ENCODE measurements at regions not wholly inside any gene's neighbourhood (a gene's known extent, or its start where the extent isn't known, plus 50 kb on each side); places are given as distances from the start of the nearest gene placed in this dataset.

DNA sequence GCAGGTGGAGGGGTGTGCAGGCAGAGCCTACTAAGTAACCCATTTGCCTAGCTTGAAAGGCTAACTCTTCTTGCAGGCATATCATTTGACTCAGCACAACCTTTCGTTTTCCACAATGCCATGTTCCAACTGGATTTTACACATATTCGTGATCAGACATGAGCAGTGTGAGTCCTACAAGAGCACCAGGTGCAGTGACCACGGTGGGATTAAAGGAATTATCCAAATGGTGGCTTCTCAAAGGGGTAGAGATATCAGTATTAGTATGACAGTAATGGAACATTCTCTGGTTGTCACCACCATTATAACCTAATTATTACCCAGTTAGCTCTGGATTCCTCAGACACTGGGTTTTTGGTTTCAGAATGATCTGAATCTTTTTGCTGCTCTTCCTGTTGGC lies 323.5 kb downstream of the LMO4 start:
- Histone ChIP-seq H3K27ac (no peak overlapping the region), H3K9me3 (no peaks in the 10 kb centered on the region), H3K4me1 (no peaks in the 10 kb centered on the region), H3K4me3 (no peak overlapping the region), H3K27me3 (no peaks in the 10 kb centered on the region), H3K36me3 (no peaks in the 10 kb centered on the region)
- no peak for TF ChIP-seq EP300 (IDR thresholded peaks at IDR 0.05)
- no peak for TF ChIP-seq POLR2AphosphoS5 (IDR thresholded peaks at IDR 0.05)
- TF ChIP-seq POLR2A (IDR thresholded peaks at IDR 0.05): no peak
- TF ChIP-seq, protein P1, sequence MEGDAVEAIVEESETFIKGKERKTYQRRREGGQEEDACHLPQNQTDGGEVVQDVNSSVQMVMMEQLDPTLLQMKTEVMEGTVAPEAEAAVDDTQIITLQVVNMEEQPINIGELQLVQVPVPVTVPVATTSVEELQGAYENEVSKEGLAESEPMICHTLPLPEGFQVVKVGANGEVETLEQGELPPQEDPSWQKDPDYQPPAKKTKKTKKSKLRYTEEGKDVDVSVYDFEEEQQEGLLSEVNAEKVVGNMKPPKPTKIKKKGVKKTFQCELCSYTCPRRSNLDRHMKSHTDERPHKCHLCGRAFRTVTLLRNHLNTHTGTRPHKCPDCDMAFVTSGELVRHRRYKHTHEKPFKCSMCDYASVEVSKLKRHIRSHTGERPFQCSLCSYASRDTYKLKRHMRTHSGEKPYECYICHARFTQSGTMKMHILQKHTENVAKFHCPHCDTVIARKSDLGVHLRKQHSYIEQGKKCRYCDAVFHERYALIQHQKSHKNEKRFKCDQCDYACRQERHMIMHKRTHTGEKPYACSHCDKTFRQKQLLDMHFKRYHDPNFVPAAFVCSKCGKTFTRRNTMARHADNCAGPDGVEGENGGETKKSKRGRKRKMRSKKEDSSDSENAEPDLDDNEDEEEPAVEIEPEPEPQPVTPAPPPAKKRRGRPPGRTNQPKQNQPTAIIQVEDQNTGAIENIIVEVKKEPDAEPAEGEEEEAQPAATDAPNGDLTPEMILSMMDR (IDR thresholded peaks at IDR 0.05): no peak
- WGBS: 68% methylated on average over 3 of the region's 3 CpGs
- no peak for DNase-seq (ENCODE audit: low spot score in 2 of 2)

DNA sequence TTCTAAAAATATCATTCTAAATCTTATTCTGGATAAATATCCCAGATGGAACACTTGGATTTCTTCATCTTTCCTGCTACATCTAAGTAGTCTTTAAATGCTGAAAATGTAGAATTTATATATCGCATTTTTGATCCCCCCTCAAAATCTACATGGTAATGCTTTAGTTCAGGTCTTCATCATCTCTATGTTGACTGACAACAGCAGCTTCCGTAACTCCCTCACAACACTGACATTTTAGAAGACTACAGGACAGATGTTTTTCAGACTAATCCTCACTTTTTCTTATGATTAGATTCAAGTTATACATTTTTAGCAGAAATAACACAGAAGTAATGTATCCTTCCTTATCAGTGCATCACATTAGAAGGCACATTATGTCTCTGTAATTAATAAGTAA lies 336.5 kb downstream of the LMO4 start:
- DNase-seq (ENCODE audit: low spot score in 2 of 2): no peak
- no peaks in the 10 kb centered on the region for H3K36me3 ChIP-seq
- H3K27me3 ChIP-seq: no peaks in the 10 kb centered on the region
- no peaks in the 10 kb centered on the region for H3K9me3 ChIP-seq
- 91% methylated on average over 2 of the region's 2 CpGs for WGBS
- H3K4me1 ChIP-seq: no peaks in the 10 kb centered on the region
- no peak overlapping the region for H3K4me3 ChIP-seq
- no peak for TF ChIP-seq POLR2A (IDR thresholded peaks at IDR 0.05)
- TF ChIP-seq POLR2AphosphoS5 (IDR thresholded peaks at IDR 0.05): no peak
- no peak for TF ChIP-seq EP300 (IDR thresholded peaks at IDR 0.05)
- TF ChIP-seq, protein P1 (IDR thresholded peaks at IDR 0.05): no peak
- H3K27ac ChIP-seq: no peak overlapping the region

DNA sequence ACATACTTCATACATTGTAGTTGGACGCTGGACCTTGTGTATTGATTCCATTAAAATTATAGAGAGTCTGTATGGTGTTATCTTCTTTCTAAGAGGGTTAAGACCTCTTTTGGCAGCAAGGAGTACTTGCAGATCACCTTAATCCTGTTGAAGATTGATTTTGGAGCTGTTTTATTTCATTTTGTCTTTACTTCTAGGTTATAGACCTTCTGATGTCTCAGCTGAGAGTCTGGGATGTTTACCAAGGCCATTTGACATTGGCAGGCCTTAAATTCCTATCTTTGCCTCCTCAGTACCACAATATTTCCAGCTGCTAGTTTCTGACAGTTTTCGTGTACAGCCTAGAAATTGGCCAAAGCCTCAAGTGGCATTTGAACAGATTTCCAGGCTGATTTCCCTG lies 338.0 kb downstream of the LMO4 start:
- Histone ChIP-seq H3K27ac (no peak overlapping the region), H3K9me3 (no peaks in the 10 kb centered on the region), H3K4me3 (no peak overlapping the region), H3K36me3 (no peaks in the 10 kb centered on the region), H3K27me3 (no peaks in the 10 kb centered on the region), H3K4me1 (no peaks in the 10 kb centered on the region)
- WGBS: 71% methylated on average over 2 of the region's 2 CpGs
- TF ChIP-seq, protein P1 (IDR thresholded peaks at IDR 0.05): no peak
- no peak for TF ChIP-seq POLR2A (IDR thresholded peaks at IDR 0.05)
- TF ChIP-seq POLR2AphosphoS5 (IDR thresholded peaks at IDR 0.05): no peak
- no peak for TF ChIP-seq EP300 (IDR thresholded peaks at IDR 0.05)
- DNase-seq (ENCODE audit: low spot score in 2 of 2): no peak

DNA sequence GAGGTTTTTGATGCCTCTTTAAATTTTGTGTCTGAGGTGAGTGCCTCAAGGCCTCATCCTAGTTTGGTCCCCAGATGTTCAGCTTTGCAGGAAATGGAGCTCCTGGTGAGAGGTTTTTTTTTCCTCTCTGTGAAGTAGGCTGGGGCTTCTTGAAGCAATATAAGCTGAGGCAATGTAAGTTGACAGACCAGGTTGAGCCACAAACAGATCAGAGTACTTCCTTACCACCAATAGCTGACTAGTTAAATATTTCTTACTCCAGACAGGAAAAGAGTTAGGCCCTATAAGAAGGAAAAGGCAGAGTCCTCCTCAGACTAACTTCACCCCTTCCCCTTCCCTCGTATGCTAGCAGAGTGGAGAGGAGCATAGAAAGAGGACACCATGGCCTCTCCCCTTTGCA lies 341.0 kb downstream of the LMO4 start:
- Histone ChIP-seq H3K4me1 (no peaks in the 10 kb centered on the region), H3K9me3 (no peaks in the 10 kb centered on the region), H3K27me3 (no peaks in the 10 kb centered on the region), H3K36me3 (no peaks in the 10 kb centered on the region), H3K4me3 (no peak overlapping the region), H3K27ac (no peak overlapping the region)
- WGBS: 86% methylated on average over 1 of the region's 1 CpG
- TF ChIP-seq POLR2AphosphoS5 (IDR thresholded peaks at IDR 0.05) (no peak), POLR2A (IDR thresholded peaks at IDR 0.05) (no peak)
- no peak for DNase-seq (ENCODE audit: low spot score in 2 of 2)

DNA sequence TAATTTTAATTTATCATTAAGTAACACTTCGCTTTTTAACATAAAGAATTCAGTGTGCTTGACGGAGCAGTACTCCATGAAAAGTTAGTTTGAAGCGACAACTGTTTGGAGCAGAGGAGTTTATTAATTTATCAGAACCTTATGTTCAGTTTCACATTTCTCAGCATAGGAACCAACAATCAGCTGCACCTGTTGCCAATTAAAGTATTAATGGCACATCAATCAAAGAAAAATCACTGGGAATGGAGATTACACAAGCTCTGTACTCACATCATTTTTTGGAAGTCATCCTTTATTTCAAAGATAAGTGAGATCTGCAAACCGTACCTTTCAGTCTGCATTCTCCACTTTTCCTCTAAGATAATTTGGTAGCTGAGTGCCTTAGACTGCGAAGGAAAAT lies 344.6 kb downstream of the LMO4 start:
- no peaks in the 10 kb centered on the region for H3K27me3 ChIP-seq
- WGBS: 79% methylated on average over 5 of the region's 5 CpGs
- H3K9me3 ChIP-seq: no peaks in the 10 kb centered on the region
- no peak overlapping the region for H3K4me3 ChIP-seq
- no peak for TF ChIP-seq POLR2AphosphoS5 (IDR thresholded peaks at IDR 0.05)
- TF ChIP-seq, protein P1 (IDR thresholded peaks at IDR 0.05): no peak
- TF ChIP-seq EP300 (IDR thresholded peaks at IDR 0.05): no peak
- TF ChIP-seq POLR2A (IDR thresholded peaks at IDR 0.05): no peak
- H3K27ac ChIP-seq: no peak overlapping the region
- H3K4me1 ChIP-seq: no peaks in the 10 kb centered on the region
- no peaks in the 10 kb centered on the region for H3K36me3 ChIP-seq
- DNase-seq (ENCODE audit: low spot score in 2 of 2): no peak

DNA sequence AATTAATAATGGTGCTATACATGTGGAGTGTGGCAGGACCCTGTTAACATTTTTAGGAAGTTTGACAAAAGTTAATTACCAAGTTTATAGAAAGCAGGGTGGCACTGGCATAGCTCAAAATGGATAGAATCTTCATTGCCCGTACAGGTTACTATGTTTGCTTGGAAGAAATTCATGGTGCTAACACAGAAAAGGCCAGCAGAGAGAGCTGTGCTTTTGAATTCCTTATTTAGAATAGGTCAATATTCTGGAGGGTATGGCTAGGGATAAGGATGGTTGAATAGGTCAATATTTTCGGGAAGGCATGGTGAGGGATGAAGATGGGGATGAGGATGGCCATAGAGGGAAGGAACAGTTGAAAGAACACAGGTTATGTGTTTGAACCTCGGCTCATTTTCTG lies 345.1 kb downstream of the LMO4 start:
- no peaks in the 10 kb centered on the region for H3K9me3 ChIP-seq
- H3K27me3 ChIP-seq: no peaks in the 10 kb centered on the region
- no peaks in the 10 kb centered on the region for H3K36me3 ChIP-seq
- no peak overlapping the region for H3K4me3 ChIP-seq
- TF ChIP-seq POLR2AphosphoS5 (IDR thresholded peaks at IDR 0.05): no peak
- TF ChIP-seq EP300 (IDR thresholded peaks at IDR 0.05): no peak
- TF ChIP-seq, protein P1 (IDR thresholded peaks at IDR 0.05): no peak
- TF ChIP-seq POLR2A (IDR thresholded peaks at IDR 0.05): no peak
- 86% methylated on average over 3 of the region's 3 CpGs for WGBS
- no peak for DNase-seq (ENCODE audit: low spot score in 2 of 2)
- no peaks in the 10 kb centered on the region for H3K4me1 ChIP-seq
- H3K27ac ChIP-seq: no peak overlapping the region

Measured in suprapubic skin (tissue), 4 donors.